Sigmoid colon (tissue), 3 donors: ENCODE measurements at regions not wholly inside any gene's neighbourhood (a gene's known extent, or its start where the extent isn't known, plus 50 kb on each side); places are given as distances from the start of the nearest gene placed in this dataset.

Experiments used
- CTCF ChIP-seq, 4 experiments: fragments of 450-650 bp in 3 of 4; fragments of 200-600 bp in 1 of 4; IDR thresholded peaks; one replicate each; pipeline ENCODE4 v1.5.1; 2016 to 2019; ENCODE audit warnings: antibody characterized with exemption in 4 of 4, mild to moderate bottlenecking in 3 of 4, moderate library complexity in 2 of 4
- POLR2A ChIP-seq, 2 donors: fragments of 450-650 bp; IDR thresholded peaks; one replicate each; pipeline ENCODE4 v1.6.1; 2016; ENCODE audit warnings: antibody characterized with exemption in 2 of 2, mild to moderate bottlenecking in 2 of 2, moderate library complexity in 2 of 2

DNA sequence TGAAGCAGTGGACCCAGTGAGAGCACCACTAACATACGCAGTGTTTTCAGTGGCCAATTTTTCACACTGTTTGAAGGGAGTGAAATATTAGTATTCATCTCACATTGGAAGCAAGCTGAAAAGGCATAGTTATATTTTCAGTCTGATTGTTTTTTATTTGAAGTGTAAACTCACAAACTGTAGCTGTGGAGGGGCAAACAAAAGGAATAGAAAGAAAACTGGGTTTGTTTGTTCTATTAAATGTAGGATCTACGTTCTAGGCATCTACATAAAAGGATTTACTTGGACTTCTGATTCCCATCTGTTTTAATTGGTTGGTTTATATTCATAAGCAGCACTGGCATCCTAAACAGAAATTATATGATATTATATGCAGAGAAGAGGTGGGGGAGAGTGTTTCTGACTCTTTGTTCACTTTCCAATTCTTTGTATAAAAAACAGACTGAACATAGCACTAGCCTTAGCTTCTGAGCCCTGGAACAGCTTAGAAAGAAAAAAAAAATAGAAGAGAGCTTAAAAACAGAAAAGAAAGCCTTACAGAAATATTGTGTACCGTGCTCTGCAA is 447.8 kb upstream of the KCND2 start:
- TF ChIP-seq POLR2A (IDR thresholded peaks at IDR 0.05) (no peak), CTCF (IDR thresholded peaks at IDR 0.05) (no peak)
